Breast epithelium (tissue), 3 donors: ENCODE measurements at regions not wholly inside any gene's neighbourhood (a gene's known extent, or its start where the extent isn't known, plus 50 kb on each side); places are given as distances from the start of the nearest gene placed in this dataset.
"Not testable (repeated sequence)": the region's sequence is repeated elsewhere in the genome, so short reads cannot be mapped to it uniquely, and the experiment has no call there.

Experiments
- POLR2A ChIP-seq: fragments of 450-650 bp; IDR thresholded peaks from one replicate; pipeline ENCODE4 v1.6.1; 2016; ENCODE audit warnings: antibody characterized with exemption, mild to moderate bottlenecking, moderate library complexity
- POLR2AphosphoS5 ChIP-seq, 3 donors: sonication (generic); formaldehyde crosslinking; IDR thresholded peaks; one replicate each; pipeline ENCODE4 v1.6.1; 2017; ENCODE audit warnings: antibody characterized with exemption in 3 of 3
- TF ChIP-seq, protein P1 (sequence below), 3 donors: fragments of 450-650 bp; IDR thresholded peaks; one replicate each; pipeline ENCODE4 v1.5.1; 2016 to 2017; ENCODE audit warnings: antibody characterized with exemption in 3 of 3, mild to moderate bottlenecking in 3 of 3, moderate library complexity in 3 of 3

DNA sequence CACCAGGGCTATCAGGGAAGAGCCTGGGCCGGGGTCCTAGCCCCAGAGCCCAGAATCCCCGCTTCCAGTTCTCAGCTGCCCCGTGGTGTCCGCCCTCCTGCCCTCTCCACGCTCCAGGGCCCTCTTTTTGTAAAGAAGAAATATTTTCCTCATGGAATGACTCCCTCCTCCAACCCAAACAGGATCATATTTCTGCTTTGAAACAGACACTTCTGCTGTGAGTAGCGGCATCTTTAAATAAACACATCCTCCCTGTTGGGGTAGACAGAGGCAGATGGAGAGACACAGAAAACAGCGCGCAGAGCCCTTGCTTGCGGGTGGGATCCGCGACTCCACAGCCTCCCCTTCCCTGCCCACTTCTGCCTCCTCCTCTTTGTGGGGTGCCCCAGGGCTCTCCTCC lies 4384.7 kb upstream of the TPTE start:
- TF ChIP-seq, protein P1, sequence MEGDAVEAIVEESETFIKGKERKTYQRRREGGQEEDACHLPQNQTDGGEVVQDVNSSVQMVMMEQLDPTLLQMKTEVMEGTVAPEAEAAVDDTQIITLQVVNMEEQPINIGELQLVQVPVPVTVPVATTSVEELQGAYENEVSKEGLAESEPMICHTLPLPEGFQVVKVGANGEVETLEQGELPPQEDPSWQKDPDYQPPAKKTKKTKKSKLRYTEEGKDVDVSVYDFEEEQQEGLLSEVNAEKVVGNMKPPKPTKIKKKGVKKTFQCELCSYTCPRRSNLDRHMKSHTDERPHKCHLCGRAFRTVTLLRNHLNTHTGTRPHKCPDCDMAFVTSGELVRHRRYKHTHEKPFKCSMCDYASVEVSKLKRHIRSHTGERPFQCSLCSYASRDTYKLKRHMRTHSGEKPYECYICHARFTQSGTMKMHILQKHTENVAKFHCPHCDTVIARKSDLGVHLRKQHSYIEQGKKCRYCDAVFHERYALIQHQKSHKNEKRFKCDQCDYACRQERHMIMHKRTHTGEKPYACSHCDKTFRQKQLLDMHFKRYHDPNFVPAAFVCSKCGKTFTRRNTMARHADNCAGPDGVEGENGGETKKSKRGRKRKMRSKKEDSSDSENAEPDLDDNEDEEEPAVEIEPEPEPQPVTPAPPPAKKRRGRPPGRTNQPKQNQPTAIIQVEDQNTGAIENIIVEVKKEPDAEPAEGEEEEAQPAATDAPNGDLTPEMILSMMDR (IDR thresholded peaks at IDR 0.05): not testable (repeated sequence)
- not testable (repeated sequence) for TF ChIP-seq POLR2A; POLR2AphosphoS5 (IDR thresholded peaks at IDR 0.05)
